Body of pancreas (tissue), 4 donors: ENCODE measurements at regions not wholly inside any gene's neighbourhood (a gene's known extent, or its start where the extent isn't known, plus 50 kb on each side); places are given as distances from the start of the nearest gene placed in this dataset.
"Not testable (repeated sequence)": the region's sequence is repeated elsewhere in the genome, so short reads cannot be mapped to it uniquely, and the experiment has no call there.

ENCODE experiments used
- POLR2A ChIP-seq, 3 donors: fragments of 450-650 bp; IDR thresholded peaks; one replicate each; pipeline ENCODE4 v1.6.1; 2016; ENCODE audit warnings: antibody characterized with exemption in 3 of 3, mild to moderate bottlenecking in 2 of 3
- TF ChIP-seq, protein P1 (sequence below), 7 experiments: fragments of 450-650 bp in 4 of 7; fragments of 200-600 bp in 3 of 7; sonication (generic) in 3 of 7; IDR thresholded peaks; one replicate each; pipeline ENCODE4 v1.5.1; 2016 to 2019; ENCODE audit warnings: antibody characterized with exemption in 7 of 7

DNA sequence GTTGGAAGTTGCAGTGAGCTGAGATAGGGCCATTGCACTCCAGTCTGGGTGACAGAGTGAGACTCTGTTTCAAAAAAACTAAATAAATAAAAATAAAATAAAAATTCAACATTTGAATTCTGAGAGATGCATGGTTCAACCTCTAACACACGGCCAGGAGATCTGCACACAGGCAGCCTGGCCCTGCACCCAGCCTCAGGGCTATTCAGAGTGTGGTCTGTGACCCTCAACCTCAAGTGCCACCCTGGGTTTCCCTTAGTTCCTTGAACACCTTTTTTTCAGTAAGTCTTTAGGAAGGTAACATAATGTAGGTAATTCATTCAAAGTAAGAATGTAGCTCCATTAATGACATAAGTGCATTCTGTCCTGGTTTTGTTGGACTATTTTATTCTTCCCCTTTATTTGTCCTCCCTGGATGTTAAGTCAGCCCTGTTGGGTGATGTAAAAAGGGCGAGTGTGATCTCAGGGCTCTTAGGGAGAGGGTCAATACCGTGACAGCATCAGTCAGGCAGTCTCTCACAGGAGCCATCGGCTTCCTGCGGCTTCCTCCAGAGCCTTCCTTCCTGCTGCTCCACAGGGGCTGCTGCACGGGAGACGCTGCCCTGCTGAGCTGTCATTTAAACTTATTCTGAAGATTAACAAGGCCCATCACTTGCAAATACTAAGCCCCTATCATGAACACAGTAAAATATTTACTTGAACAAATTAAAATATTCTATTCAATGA lies 139.8 kb downstream of the SPATA31A6 start:
- not testable (repeated sequence) for TF ChIP-seq POLR2A (IDR thresholded peaks at IDR 0.05)
- TF ChIP-seq, protein P1, sequence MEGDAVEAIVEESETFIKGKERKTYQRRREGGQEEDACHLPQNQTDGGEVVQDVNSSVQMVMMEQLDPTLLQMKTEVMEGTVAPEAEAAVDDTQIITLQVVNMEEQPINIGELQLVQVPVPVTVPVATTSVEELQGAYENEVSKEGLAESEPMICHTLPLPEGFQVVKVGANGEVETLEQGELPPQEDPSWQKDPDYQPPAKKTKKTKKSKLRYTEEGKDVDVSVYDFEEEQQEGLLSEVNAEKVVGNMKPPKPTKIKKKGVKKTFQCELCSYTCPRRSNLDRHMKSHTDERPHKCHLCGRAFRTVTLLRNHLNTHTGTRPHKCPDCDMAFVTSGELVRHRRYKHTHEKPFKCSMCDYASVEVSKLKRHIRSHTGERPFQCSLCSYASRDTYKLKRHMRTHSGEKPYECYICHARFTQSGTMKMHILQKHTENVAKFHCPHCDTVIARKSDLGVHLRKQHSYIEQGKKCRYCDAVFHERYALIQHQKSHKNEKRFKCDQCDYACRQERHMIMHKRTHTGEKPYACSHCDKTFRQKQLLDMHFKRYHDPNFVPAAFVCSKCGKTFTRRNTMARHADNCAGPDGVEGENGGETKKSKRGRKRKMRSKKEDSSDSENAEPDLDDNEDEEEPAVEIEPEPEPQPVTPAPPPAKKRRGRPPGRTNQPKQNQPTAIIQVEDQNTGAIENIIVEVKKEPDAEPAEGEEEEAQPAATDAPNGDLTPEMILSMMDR (IDR thresholded peaks at IDR 0.05), result not testable (repeated sequence)
